ENCODE measurements at regions not wholly inside any gene's neighbourhood (a gene's known extent, or its start where the extent isn't known, plus 50 kb on each side); places are given as distances from the start of the nearest gene placed in this dataset.
"Not testable (repeated sequence)": the region's sequence is repeated elsewhere in the genome, so short reads cannot be mapped to it uniquely, and the experiment has no call there.

DNA sequence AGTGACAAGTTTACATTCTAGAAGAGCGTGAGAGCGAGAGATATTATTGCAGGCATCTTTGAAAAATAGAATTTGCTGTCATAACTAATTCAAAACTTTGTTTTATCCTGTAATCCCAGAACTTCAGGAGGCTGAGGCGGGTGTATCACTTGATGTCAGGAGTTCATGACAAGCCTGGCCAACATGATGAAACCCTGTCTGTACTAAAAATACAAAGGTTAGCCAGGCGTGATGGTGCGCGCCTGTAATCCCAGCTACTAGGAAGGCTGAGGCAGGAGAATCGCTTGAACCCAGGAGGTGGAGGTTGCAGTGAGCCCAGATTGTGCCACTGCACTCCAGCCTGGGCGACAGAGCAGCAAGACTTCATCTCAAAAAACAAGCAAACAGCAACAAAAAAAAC is 108.6 kb upstream of the BMP2 start:
- DNase-seq; H3K4me1 ChIP-seq (ENCODE audit: control insufficient read depth, insufficient read depth, low read length); H3K27ac ChIP-seq (ENCODE audit: low read length); H3K27me3 ChIP-seq (ENCODE audit: control insufficient read depth, insufficient read depth); H3K9me3 ChIP-seq (ENCODE audit: control insufficient read depth, low read length); ATAC-seq; H3K4me3 ChIP-seq (ENCODE audit: low read length); intact Hi-C loops (cut with DNase I): not testable (repeated sequence)
- 93% methylated on average over 8 of the region's 8 CpGs for WGBS

DNA sequence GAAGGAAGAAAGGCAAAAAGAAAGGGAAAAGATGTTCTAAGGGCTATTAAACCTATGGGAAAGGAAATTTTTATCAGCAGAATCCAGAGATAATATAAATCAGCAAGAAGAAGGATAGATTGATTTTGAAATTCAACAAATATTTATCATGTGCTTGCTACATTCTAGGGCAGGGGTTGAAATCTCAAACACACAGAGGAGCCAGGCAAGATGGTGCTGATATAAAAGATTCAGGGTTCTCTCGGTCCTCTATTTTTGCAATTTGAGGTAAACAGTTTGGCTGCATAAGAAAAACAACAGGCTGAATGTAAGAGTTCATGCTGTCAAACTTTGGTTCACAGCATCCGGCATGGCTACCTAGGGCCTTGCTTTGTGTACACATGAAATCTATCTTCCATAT is 109.6 kb upstream of the BMP2 start:
- Histone ChIP-seq H3K27ac (ENCODE audit: low read length) (no peak overlapping the region), H3K4me1 (ENCODE audit: control insufficient read depth, insufficient read depth, low read length) (no peaks in the 10 kb centered on the region), H3K9me3 (ENCODE audit: control insufficient read depth, low read length) (no peaks in the 10 kb centered on the region), H3K27me3 (ENCODE audit: control insufficient read depth, insufficient read depth) (no peaks in the 10 kb centered on the region), H3K4me3 (ENCODE audit: low read length) (no peak overlapping the region)
- intact Hi-C loops (cut with DNase I), result no loop called here
- 94% methylated on average over 2 of the region's 2 CpGs for WGBS
- DNase-seq, result no peak
- no peak for ATAC-seq

DNA sequence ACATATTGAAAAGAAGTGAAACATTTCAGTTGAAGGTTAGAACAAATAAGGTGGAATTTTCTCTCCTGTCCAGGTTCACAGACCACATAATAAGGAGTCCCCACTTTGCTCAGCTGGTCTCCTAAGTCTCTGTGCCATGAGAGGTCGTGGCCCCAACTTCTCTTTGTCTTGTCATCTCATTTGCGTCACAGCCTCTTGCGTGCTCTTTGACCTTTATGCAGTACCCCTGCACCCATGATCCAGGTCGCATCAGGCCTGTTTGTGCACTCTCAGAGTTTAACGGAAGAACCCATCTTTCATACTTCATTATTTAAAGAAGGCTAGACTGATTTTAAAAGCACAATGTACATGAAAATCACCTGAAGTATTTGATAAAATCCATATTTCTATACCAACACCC is 110.4 kb upstream of the BMP2 start:
- DNase-seq, result no peak
- Histone ChIP-seq H3K4me1 (ENCODE audit: control insufficient read depth, insufficient read depth, low read length) (no peaks in the 10 kb centered on the region), H3K4me3 (ENCODE audit: low read length) (no peak overlapping the region), H3K27me3 (ENCODE audit: control insufficient read depth, insufficient read depth) (no peaks in the 10 kb centered on the region), H3K9me3 (ENCODE audit: control insufficient read depth, low read length) (no peaks in the 10 kb centered on the region), H3K27ac (ENCODE audit: low read length) (no peak overlapping the region)
- no peak for ATAC-seq
- WGBS, result 91% methylated on average over 5 of the region's 5 CpGs
- intact Hi-C loops (cut with DNase I), result no loop called here

DNA sequence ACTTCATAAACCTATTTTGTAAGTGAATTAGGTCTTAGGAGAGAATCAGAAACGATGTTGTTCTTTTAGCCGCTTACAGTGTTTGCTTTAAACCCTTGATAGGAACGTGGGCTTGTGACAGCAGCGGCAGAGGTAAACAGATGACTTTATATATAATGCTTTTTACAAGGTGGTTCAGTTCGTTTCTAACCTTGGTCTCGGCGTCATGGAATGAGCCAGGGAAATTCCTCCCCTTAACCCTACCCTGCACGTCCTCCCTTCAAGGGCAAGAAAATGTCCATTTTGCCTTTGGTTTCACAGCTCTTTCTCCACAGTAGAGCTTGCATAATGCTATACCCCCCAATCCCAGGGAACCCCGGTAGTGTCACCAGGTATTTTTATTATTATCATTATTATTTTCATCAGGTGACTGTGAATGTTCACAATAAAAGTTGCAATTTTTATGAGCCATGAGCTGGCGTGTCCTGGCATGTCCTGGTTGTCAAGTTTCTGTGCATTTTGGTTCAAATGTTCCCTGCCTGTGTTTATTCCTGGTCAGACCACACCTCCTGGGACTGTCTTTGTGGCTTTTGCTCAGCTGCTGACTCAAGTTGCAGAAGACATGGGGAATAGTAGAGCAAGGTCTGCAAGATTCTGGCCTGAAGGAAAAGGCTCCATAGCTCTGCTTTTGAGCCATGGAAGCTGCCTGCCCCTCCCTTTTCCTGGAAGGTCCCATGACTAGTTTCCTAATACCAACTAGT is 112.8 kb upstream of the BMP2 start:
- Histone ChIP-seq H3K27ac (ENCODE audit: low read length) (no peak overlapping the region), H3K9me3 (ENCODE audit: control insufficient read depth, low read length) (no peaks in the 10 kb centered on the region), H3K4me3 (ENCODE audit: low read length) (no peak overlapping the region), H3K27me3 (ENCODE audit: control insufficient read depth, insufficient read depth) (no peaks in the 10 kb centered on the region), H3K4me1 (ENCODE audit: control insufficient read depth, insufficient read depth, low read length) (no peaks in the 10 kb centered on the region)
- 79% methylated on average over 10 of the region's 10 CpGs for WGBS
- intact Hi-C loops (cut with DNase I), result no loop called here
- ATAC-seq, result no peak
- DNase-seq, result no peak

DNA sequence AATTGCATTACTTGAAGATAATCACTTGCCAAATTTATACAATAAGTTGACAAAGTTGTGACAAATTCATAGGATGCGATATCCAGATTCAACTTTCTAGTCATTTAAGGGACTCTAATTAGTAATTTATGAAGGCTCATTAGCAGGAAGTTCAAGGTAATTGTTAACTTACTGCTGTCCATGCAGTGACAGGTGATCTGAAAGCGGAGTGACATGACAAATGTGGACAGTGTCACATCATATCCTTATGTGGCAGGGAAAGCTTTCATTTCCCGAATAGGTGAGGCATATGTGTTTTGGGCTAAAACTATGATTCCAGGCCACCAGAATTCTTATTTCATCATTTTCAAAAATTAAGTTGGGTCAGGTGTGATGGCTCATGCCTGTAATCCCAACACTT is 115.9 kb upstream of the BMP2 start:
- ATAC-seq (no peak), DNase-seq (no peak)
- WGBS, result 96% methylated on average over 3 of the region's 3 CpGs
- intact Hi-C loops (cut with DNase I), result no loop called here
- H3K4me3 ChIP-seq (ENCODE audit: low read length), result no peak overlapping the region
- no peaks in the 10 kb centered on the region for H3K27me3 ChIP-seq (ENCODE audit: control insufficient read depth, insufficient read depth)
- H3K4me1 ChIP-seq (ENCODE audit: control insufficient read depth, insufficient read depth, low read length), result no peaks in the 10 kb centered on the region
- no peak overlapping the region for H3K27ac ChIP-seq (ENCODE audit: low read length)
- H3K9me3 ChIP-seq (ENCODE audit: control insufficient read depth, low read length), result no peaks in the 10 kb centered on the region

DNA sequence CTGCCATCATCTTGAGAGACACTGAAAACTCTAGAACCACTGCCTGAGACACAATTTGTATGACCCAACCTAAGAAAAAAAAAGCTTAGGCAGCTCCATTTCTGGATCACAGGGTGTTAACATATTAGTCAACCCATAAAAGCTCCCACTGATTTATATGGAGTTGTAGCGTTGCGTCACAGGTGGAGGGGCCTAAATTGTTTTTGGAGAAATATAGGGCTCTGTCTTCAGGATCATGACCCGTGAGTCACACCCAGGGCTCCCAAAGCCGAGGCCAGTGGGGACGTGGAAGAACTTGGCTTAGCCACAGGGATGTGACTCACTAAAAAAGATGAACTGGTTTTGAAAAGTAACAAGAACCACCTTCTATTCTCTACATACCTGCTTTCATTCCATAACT is 116.5 kb upstream of the BMP2 start:
- ATAC-seq, result no peak
- peak in 1 of 3 donors; percentile 16 for DNase-seq
- 89% methylated on average over 5 of the region's 5 CpGs for WGBS
- Histone ChIP-seq H3K9me3 (ENCODE audit: control insufficient read depth, low read length) (no peaks in the 10 kb centered on the region), H3K4me1 (ENCODE audit: control insufficient read depth, insufficient read depth, low read length) (no peaks in the 10 kb centered on the region), H3K4me3 (ENCODE audit: low read length) (no peak overlapping the region), H3K27ac (ENCODE audit: low read length) (no peak overlapping the region), H3K27me3 (ENCODE audit: control insufficient read depth, insufficient read depth) (no peaks in the 10 kb centered on the region)
- intact Hi-C loops (cut with DNase I), result no loop called here

DNA sequence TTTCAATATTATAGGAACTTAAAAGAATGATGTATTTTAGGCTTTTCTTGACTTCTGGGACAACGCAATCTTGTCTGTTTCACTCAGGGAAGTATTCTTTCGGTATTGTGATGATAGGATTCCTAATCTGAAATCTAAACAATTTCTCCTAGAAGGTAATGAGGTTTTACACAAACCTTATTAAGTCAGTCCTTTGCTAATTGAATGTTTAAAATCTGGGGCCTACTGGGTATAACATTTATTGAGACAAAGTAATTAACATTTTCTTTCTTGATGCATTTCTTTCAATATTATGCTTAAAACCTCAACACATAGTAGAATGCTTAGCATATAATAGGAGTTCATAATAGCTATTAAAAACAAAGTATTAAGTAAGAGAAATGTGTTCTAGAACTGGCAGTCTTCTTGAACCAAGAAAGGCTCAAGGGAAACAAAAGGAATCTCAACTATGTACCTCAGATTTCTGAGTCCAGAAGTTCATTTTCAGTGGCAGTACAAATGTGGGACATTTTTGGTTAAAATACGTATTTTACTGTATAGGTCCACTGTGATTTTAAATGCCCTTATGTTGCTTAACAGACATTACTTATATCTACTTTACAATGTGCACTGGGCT is 121.4 kb upstream of the BMP2 start:
- H3K9me3 ChIP-seq (ENCODE audit: control insufficient read depth, low read length), result no peaks in the 10 kb centered on the region
- ATAC-seq, result no peak
- H3K27me3 ChIP-seq (ENCODE audit: control insufficient read depth, insufficient read depth), result no peaks in the 10 kb centered on the region
- 83% methylated on average over 3 of the region's 3 CpGs for WGBS
- DNase-seq, result no peak
- H3K4me1 ChIP-seq (ENCODE audit: control insufficient read depth, insufficient read depth, low read length), result no peaks in the 10 kb centered on the region
- H3K4me3 ChIP-seq (ENCODE audit: low read length), result no peak overlapping the region
- no peak overlapping the region for H3K27ac ChIP-seq (ENCODE audit: low read length)
- intact Hi-C loops (cut with DNase I), result no loop called here

DNA sequence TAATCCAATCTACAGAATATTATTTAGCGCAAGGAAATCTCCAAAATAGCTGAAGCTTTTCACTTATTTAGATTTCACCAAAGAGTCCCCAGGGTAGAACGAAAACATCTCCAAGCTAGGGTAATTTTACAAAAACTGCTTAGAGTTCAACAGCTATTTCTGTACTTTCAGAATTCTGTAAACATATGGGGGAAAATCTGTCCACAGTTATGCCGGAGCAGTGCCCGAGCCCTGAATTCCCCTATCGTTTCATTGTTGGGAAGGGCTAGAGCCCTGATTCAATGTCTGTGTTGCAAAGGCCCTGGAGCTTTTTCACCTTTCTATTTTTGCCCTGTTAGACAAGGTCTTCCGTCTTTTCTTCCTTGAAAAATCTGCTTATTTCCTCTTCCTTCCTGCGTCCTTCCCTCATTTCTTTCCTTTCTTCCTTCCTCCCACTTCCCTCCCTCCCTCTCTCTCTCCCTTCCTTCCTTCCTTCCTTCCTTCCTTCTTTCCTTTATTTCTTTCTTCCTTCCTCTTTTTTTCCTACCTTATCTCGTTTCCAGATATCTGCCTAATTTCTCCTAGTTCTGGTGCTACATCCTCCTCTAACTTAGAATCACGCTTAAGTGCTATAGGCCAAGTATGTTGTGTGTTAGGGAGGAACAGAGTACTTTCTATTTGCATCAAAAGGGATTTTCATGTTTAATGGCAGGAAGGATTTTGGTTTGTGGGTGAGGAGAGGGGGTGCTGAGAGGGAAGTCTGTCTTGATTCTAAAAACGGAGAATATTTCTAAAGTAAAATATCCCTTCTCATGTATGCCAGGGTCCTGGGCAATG is 122.5 kb upstream of the BMP2 start:
- intact Hi-C loops (cut with DNase I), result no loop called here
- H3K9me3 ChIP-seq (ENCODE audit: control insufficient read depth, low read length), result no peaks in the 10 kb centered on the region
- 71% methylated on average over 10 of the region's 10 CpGs for WGBS
- H3K27ac ChIP-seq (ENCODE audit: low read length), result no peak overlapping the region
- no peak for ATAC-seq
- no peak overlapping the region for H3K4me3 ChIP-seq (ENCODE audit: low read length)
- H3K4me1 ChIP-seq (ENCODE audit: control insufficient read depth, insufficient read depth, low read length), result no peaks in the 10 kb centered on the region
- DNase-seq, result no peak
- H3K27me3 ChIP-seq (ENCODE audit: control insufficient read depth, insufficient read depth), result no peaks in the 10 kb centered on the region

DNA sequence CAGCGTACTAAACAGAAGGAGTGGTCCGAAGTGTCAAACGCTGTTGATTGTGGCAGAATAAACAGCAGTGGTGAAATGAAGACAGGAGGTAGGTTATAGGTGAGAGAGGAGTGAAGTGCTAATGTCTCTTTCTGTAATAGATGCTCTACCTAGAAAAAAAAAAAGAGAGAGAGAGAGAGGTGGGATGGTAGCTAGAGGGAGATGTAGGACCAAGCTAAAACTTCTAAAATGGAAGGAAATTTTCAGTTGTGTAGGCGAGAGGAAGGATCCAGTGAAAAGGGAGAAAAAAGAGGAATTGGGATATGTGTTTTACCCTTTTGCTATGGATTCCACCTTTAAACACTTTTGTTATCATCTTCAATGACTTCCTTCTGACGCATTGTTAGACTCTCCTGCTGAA is 126.5 kb upstream of the BMP2 start:
- no peak overlapping the region for H3K27ac ChIP-seq (ENCODE audit: low read length)
- 81% methylated on average over 5 of the region's 5 CpGs for WGBS
- DNase-seq (no peak), ATAC-seq (no peak)
- no peaks in the 10 kb centered on the region for H3K27me3 ChIP-seq (ENCODE audit: control insufficient read depth, insufficient read depth)
- no peaks in the 10 kb centered on the region for H3K4me1 ChIP-seq (ENCODE audit: control insufficient read depth, insufficient read depth, low read length)
- intact Hi-C loops (cut with DNase I), result no loop called here
- H3K9me3 ChIP-seq (ENCODE audit: control insufficient read depth, low read length), result no peaks in the 10 kb centered on the region
- H3K4me3 ChIP-seq (ENCODE audit: low read length), result no peak overlapping the region

DNA sequence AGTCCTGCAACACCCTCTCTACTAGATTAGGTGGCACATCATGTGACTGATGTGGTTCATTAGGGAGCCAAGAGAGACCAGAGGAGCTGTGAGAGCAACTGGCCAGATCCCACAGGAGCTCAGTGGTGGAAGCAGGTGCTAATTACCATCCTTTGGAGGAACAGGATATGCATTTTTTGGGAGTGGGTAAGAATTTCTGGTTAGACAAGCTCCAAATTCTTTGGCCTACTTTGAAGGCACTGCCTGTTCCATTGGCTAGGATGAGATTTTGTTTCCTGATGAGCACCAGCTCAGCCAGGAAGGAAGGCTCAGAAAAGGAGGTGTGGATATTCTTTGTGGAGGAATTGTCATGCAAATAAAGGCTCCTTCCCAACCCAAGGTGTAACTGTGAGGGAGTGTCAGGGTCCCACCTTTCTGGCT is 130.3 kb upstream of the BMP2 start:
- no peak for DNase-seq
- Histone ChIP-seq H3K4me3 (ENCODE audit: low read length) (no peak overlapping the region), H3K27ac (ENCODE audit: low read length) (no peak overlapping the region), H3K9me3 (ENCODE audit: control insufficient read depth, low read length) (no peaks in the 10 kb centered on the region), H3K4me1 (ENCODE audit: control insufficient read depth, insufficient read depth, low read length) (peaks cover 3% of the 10 kb centered on the region), H3K27me3 (ENCODE audit: control insufficient read depth, insufficient read depth) (no peaks in the 10 kb centered on the region)
- intact Hi-C loops (cut with DNase I), result loop anchor here in 2 of 4 donors (10.0 kb wide), 1 partner anchor 128 kb away; the partner anchor contains the start of gene BMP2 (in 2 of the 2)
- ATAC-seq, result no peak

Data from right cardiac atrium (tissue), 5 donors.